CD8-positive, alpha-beta memory T cell (primary cell): ENCODE measurements at regions not wholly inside any gene's neighbourhood (a gene's known extent, or its start where the extent isn't known, plus 50 kb on each side); places are given as distances from the start of the nearest gene placed in this dataset.

Experiments used
- CTCF ChIA-PET: fragments of 350-600 bp; sonication (Branson Sonifier 250); formaldehyde crosslinking; loops from one replicate; lab custom pipeline; 2021; ENCODE audit warnings: antibody characterized with exemption; lab: Charles Lee
- POLR2A ChIA-PET: fragments of 350-600 bp; sonication (Branson Sonifier 250); formaldehyde crosslinking; loops from one replicate; lab custom pipeline; 2021; ENCODE audit warnings: antibody characterized with exemption; lab: Charles Lee
- DNase-seq, 5 donors: peaks; one replicate each; pipeline versions ENCODE4 v3.0.0 to v3.0.0-alpha.2; 2020 to 2022; ENCODE audit warnings: mixed read lengths in 1 of 5
- H3K27ac ChIP-seq: one replicate; pipeline ENCODE4 v1.7.0; 2013; ENCODE audit warnings: low read depth, mild to moderate bottlenecking, low read length, moderate library complexity
- H3K27me3 ChIP-seq: 2 replicates; pipeline ENCODE4 v1.7.0; 2013; ENCODE audit warnings: low read length, mild to moderate bottlenecking; ENCODE audit not compliant: insufficient read depth, poor library complexity, severe bottlenecking
- H3K36me3 ChIP-seq: 2 replicates; pipeline ENCODE4 v1.7.0; 2013; ENCODE audit warnings: mild to moderate bottlenecking, low read length, moderate library complexity; ENCODE audit not compliant: insufficient read depth
- H3K4me1 ChIP-seq: 2 replicates; pipeline ENCODE4 v1.7.0; 2013; ENCODE audit warnings: mild to moderate bottlenecking, low read length, moderate library complexity; ENCODE audit not compliant: insufficient read depth
- H3K4me3 ChIP-seq: 2 replicates; pipeline ENCODE4 v1.7.0; 2013; ENCODE audit warnings: mild to moderate bottlenecking, low read length
- H3K9me3 ChIP-seq: 2 replicates; pipeline ENCODE4 v1.7.0; 2013; ENCODE audit warnings: mild to moderate bottlenecking, low read length
- H3K27ac Mint-ChIP-seq, 8 donors: one replicate each; pipeline ENCODE4 v1.8.0; 2020 to 2021; ENCODE audit warnings: mixed read lengths in 8 of 8, mild to moderate bottlenecking in 6 of 8, inconsistent platforms in 3 of 8, moderate library complexity in 3 of 8
- H3K27me3 Mint-ChIP-seq, 2 donors: one replicate each; pipeline ENCODE4 v1.8.0; 2020 to 2021; ENCODE audit warnings: mixed read lengths in 2 of 2, mild to moderate bottlenecking in 1 of 2, moderate library complexity in 1 of 2
- H3K36me3 Mint-ChIP-seq, 3 donors: one replicate each; pipeline ENCODE4 v1.8.0; 2020 to 2021; ENCODE audit warnings: mixed read lengths in 3 of 3, inconsistent platforms in 1 of 3, mild to moderate bottlenecking in 1 of 3
- H3K4me1 Mint-ChIP-seq, 3 donors: one replicate each; pipeline ENCODE4 v1.8.0; 2020 to 2021; ENCODE audit warnings: mixed read lengths in 3 of 3, inconsistent platforms in 1 of 3, mild to moderate bottlenecking in 1 of 3
- H3K4me3 Mint-ChIP-seq, 7 donors: one replicate each; pipeline ENCODE4 v1.8.0; 2020 to 2021; ENCODE audit warnings: mixed read lengths in 7 of 7, mild to moderate bottlenecking in 6 of 7, moderate library complexity in 4 of 7, inconsistent platforms in 2 of 7
- H3K9me3 Mint-ChIP-seq, 5 donors: one replicate each; pipeline ENCODE4 v1.8.0; 2020 to 2022; ENCODE audit warnings: mixed read lengths in 5 of 5, mild to moderate bottlenecking in 3 of 5, moderate library complexity in 2 of 5, inconsistent platforms in 1 of 5

DNA sequence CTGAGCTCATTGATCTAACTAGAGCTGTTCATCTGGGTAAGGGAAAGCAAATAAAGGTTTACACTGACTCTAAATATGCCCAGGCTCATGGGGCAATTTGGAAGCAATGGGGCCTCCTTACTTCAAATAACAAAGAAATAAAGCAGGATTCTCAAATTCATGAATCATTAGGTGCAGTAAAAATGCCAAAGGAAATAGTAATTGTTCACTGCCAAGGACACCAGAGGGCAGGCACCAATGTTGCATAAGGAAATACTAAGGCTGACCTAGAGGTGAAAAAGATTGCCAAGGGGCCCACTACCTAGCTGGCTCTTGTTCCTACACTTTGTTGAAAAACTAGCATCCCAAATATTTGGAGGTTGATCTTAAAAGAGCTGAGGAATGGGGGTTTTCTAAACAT is 1686.7 kb upstream of the MIR17HG start:
- DNase-seq = no peak
- Histone ChIP-seq H3K27ac (no peak overlapping the region), H3K9me3 (no peaks in the 10 kb centered on the region), H3K36me3 (no peaks in the 10 kb centered on the region), H3K27me3 (no peaks in the 10 kb centered on the region), H3K4me3 (no peak overlapping the region), H3K4me1 (no peaks in the 10 kb centered on the region)
- Mint-ChIP-seq H3K4me3 (no peak overlapping the region), H3K9me3 (peaks cover 4 to 28% (median 14%) of the 10 kb centered on the region in 5 donors), H3K36me3 (no peaks in the 10 kb centered on the region), H3K27me3 (no peaks in the 10 kb centered on the region), H3K27ac (no peak overlapping the region), H3K4me1 (no peaks in the 10 kb centered on the region)
- CTCF ChIA-PET = no interaction called here
- POLR2A ChIA-PET = no interaction called here

DNA sequence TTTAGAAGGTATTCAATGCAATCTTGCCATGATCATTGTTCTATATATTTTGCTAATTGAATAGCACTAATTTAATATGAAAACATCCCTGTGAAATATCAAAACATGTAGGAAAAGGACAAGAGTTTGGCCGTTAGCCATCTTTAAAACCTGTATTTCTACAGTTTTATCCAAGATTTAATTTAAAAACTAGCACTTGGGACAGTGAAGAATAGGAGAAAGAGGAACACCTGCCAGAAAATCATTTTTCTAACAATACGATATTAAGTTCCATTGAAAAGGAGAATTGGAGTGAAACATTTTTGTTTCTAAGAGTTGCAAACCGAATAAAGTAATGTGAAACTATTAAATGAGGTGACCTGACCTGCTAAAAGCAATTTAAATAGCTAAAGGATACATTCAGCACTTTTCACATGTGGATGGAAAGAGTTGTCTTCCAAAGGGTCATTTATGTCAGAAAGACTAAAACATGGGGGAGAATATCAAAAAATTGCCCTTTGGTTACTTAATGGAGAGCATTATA is 1673.6 kb upstream of the MIR17HG start:
- Histone ChIP-seq H3K36me3 (no peaks in the 10 kb centered on the region), H3K4me3 (no peak overlapping the region), H3K27ac (no peak overlapping the region), H3K27me3 (no peaks in the 10 kb centered on the region), H3K9me3 (no peaks in the 10 kb centered on the region), H3K4me1 (no peaks in the 10 kb centered on the region)
- ChIA-PET CTCF (no interaction called here), POLR2A (no interaction called here)
- no peak for DNase-seq
- H3K36me3 Mint-ChIP-seq = no peaks in the 10 kb centered on the region
- H3K27ac Mint-ChIP-seq = no peak overlapping the region
- no peaks in the 10 kb centered on the region for H3K4me1 Mint-ChIP-seq
- peaks cover 0 to 22% (median 3%) of the 10 kb centered on the region in 5 donors for H3K9me3 Mint-ChIP-seq
- H3K27me3 Mint-ChIP-seq = no peaks in the 10 kb centered on the region
- no peak overlapping the region for H3K4me3 Mint-ChIP-seq

DNA sequence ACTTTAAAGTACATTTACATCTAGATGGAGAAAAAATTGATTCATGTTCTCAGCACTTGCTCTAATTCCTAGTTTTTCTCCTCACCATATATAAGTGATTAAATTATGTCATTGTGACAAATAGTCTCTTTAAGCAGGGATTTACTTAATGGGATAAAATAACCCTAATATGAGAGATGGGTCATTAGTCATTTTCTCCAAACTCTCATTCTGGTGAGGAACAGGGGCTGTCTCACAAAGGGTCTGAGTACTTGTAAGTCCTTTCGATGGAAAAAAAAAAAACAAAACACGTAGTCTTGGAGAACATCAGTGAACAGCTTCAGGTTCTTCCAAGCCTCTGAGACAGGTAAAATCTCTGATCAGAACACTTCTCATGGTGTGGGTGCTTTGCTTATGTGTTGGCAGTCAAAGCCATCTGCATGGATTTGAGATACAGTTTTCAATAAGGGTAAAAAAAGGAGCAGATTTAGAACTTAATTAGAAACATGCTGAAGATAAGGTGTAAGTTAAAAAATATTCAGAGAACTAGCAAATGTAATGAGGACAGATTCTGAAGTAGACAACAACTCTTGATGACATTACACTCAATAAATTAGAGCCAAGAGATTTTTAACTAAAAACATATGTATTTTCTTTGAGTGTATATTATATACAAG is 1668.9 kb upstream of the MIR17HG start:
- Histone ChIP-seq H3K4me3 (no peak overlapping the region), H3K9me3 (no peaks in the 10 kb centered on the region), H3K27ac (no peak overlapping the region), H3K4me1 (no peaks in the 10 kb centered on the region), H3K36me3 (no peaks in the 10 kb centered on the region), H3K27me3 (no peaks in the 10 kb centered on the region)
- H3K27me3 Mint-ChIP-seq = no peaks in the 10 kb centered on the region
- H3K4me3 Mint-ChIP-seq = no peak overlapping the region
- ChIA-PET CTCF (no interaction called here), POLR2A (no interaction called here)
- peaks cover 0 to 12% (median 4%) of the 10 kb centered on the region in 5 donors for H3K9me3 Mint-ChIP-seq
- no peak overlapping the region for H3K27ac Mint-ChIP-seq
- H3K4me1 Mint-ChIP-seq = no peaks in the 10 kb centered on the region
- no peaks in the 10 kb centered on the region for H3K36me3 Mint-ChIP-seq
- DNase-seq = no peak

DNA sequence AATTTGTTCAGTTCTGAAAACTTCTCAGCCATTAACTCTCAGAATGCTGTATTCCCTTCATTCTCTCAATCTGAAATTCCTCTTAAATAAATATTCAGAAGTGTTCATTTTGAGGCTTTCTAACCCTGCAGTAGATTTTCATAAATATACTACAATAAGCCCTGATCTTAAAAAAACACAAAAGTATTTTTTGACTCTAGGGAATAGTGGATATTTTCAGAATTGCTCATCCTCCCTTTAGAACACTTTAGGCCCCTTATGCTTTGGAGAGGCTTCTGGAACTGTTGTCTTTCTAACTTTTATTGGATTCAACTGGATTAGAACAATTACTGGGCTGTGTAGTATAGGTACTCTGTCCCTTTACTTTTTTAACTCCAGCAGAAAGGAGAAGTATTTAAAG is 1662.6 kb upstream of the MIR17HG start:
- POLR2A ChIA-PET = no interaction called here
- Mint-ChIP-seq H3K4me1 (no peaks in the 10 kb centered on the region), H3K36me3 (no peaks in the 10 kb centered on the region), H3K9me3 (peaks cover 5 to 16% (median 13%) of the 10 kb centered on the region in 5 donors), H3K27ac (no peak overlapping the region), H3K27me3 (no peaks in the 10 kb centered on the region), H3K4me3 (no peak overlapping the region)
- H3K36me3 ChIP-seq = no peaks in the 10 kb centered on the region
- H3K9me3 ChIP-seq = no peaks in the 10 kb centered on the region
- no peaks in the 10 kb centered on the region for H3K4me1 ChIP-seq
- no peak overlapping the region for H3K27ac ChIP-seq
- no peak for DNase-seq
- CTCF ChIA-PET = no interaction called here
- H3K4me3 ChIP-seq = no peak overlapping the region
- H3K27me3 ChIP-seq = no peaks in the 10 kb centered on the region

DNA sequence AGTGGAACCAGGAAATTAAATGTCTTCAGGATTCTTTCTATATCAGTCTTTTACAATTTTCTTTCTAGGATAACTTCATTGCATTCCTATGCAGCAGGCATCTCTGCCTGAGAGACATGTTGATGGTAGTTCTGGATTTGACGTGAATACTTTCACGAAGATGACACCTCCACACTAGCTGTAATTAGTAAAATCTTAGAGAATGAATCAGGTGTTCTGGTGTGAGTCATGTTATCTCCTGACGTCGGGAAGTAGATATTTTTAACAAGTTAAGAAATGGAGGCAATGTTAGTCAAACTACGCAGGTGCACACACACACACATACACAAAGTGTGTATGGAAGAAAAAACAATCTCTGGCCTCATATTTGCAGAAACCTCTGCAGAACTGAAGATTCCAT is 1661.3 kb upstream of the MIR17HG start:
- H3K4me3 ChIP-seq = no peak overlapping the region
- H3K4me1 Mint-ChIP-seq = no peaks in the 10 kb centered on the region
- no peaks in the 10 kb centered on the region for H3K27me3 Mint-ChIP-seq
- H3K36me3 Mint-ChIP-seq = peaks cover 0 to 2% (median 0%) of the 10 kb centered on the region in 3 donors
- H3K9me3 Mint-ChIP-seq = peaks cover under 1 to 19% (median 12%) of the 10 kb centered on the region in 5 donors
- H3K4me1 ChIP-seq = no peaks in the 10 kb centered on the region
- no peaks in the 10 kb centered on the region for H3K36me3 ChIP-seq
- no peak for DNase-seq
- H3K4me3 Mint-ChIP-seq = no peak overlapping the region
- no peak overlapping the region for H3K27ac ChIP-seq
- no peak overlapping the region for H3K27ac Mint-ChIP-seq
- H3K27me3 ChIP-seq = no peaks in the 10 kb centered on the region
- ChIA-PET POLR2A (no interaction called here), CTCF (no interaction called here)
- H3K9me3 ChIP-seq = no peaks in the 10 kb centered on the region

DNA sequence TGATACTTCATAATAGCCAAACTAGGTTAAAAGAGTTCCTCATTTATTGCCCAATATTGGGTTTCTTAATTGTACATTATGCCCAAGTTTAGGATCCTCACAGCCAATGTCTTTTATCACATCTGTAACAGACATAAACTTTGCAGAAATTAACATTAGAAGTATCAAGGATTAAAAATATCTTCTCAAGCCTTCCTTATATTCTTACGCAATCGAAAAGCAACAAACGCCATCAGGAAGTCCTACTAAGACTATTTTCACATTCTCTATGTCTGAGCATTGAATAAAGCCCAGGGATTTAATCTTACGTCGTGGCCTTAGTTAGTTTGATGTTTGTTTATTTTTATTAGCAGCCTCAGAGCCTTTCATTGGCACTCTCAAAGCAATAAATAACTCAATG is 1660.4 kb upstream of the MIR17HG start:
- Histone ChIP-seq H3K36me3 (no peaks in the 10 kb centered on the region), H3K4me3 (no peak overlapping the region), H3K27ac (no peak overlapping the region), H3K4me1 (no peaks in the 10 kb centered on the region), H3K9me3 (no peaks in the 10 kb centered on the region), H3K27me3 (no peaks in the 10 kb centered on the region)
- ChIA-PET CTCF (no interaction called here), POLR2A (no interaction called here)
- H3K4me1 Mint-ChIP-seq = no peaks in the 10 kb centered on the region
- no peak overlapping the region for H3K4me3 Mint-ChIP-seq
- no peak for DNase-seq
- peaks cover 0 to 2% (median 0%) of the 10 kb centered on the region in 3 donors for H3K36me3 Mint-ChIP-seq
- peaks cover 2 to 25% (median 12%) of the 10 kb centered on the region in 5 donors for H3K9me3 Mint-ChIP-seq
- H3K27ac Mint-ChIP-seq = no peak overlapping the region
- no peaks in the 10 kb centered on the region for H3K27me3 Mint-ChIP-seq

DNA sequence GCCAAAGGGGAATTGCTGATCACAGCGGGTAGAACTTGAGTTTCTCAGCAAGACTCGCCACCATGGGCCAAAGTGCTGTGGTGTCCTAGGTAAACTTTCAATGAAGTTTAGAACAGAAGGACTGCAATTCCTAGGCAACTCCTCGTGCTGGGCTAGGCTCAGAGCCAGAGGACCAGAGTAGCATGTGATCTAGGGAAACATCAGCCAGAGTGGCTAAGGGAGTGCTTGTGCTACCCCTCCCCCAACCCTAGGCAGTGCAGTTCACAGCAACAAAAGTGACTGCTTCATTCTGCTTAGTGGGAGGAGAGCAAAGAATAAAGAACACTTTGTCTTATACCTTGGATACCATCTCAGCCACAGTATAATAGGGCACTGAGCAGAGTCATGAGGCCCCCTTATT is 1658.6 kb upstream of the MIR17HG start:
- POLR2A ChIA-PET = no interaction called here
- H3K27ac ChIP-seq = no peak overlapping the region
- no peak for DNase-seq
- H3K4me3 ChIP-seq = no peak overlapping the region
- Mint-ChIP-seq H3K27ac (peak overlapping the region in 1 of 8 donors; percentile 77), H3K9me3 (peaks cover 2 to 32% (median 12%) of the 10 kb centered on the region in 5 donors), H3K27me3 (no peaks in the 10 kb centered on the region), H3K4me1 (no peaks in the 10 kb centered on the region), H3K36me3 (peaks cover 0 to 2% (median 0%) of the 10 kb centered on the region in 3 donors), H3K4me3 (no peak overlapping the region)
- H3K36me3 ChIP-seq = no peaks in the 10 kb centered on the region
- no peaks in the 10 kb centered on the region for H3K4me1 ChIP-seq
- H3K9me3 ChIP-seq = no peaks in the 10 kb centered on the region
- CTCF ChIA-PET = no interaction called here
- no peaks in the 10 kb centered on the region for H3K27me3 ChIP-seq

DNA sequence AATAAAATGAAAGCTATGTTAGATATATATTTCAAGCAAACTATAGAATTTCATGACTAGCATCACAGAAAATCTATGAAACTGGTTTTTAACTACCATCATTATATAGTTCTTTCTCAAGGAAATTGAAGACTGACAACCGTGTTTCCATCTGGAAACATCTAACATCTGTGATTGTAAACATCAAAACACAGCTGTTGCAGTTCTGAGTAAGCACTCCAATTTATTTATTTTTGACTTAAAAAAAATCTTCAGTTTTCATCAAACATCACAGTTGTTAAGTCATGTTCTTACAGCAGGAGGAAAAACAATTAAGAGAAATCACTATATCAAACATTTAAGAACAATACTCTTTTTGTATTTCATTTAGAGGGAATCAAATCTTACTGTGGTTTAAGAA is 1653.0 kb upstream of the MIR17HG start:
- peaks cover 0 to 2% (median 0%) of the 10 kb centered on the region in 3 donors for H3K36me3 Mint-ChIP-seq
- ChIA-PET CTCF (no interaction called here), POLR2A (no interaction called here)
- Histone ChIP-seq H3K4me1 (no peaks in the 10 kb centered on the region), H3K36me3 (no peaks in the 10 kb centered on the region), H3K27me3 (no peaks in the 10 kb centered on the region), H3K4me3 (no peak overlapping the region), H3K9me3 (no peaks in the 10 kb centered on the region), H3K27ac (no peak overlapping the region)
- no peaks in the 10 kb centered on the region for H3K27me3 Mint-ChIP-seq
- no peak for DNase-seq
- no peaks in the 10 kb centered on the region for H3K4me1 Mint-ChIP-seq
- peaks cover 0 to 31% (median 7%) of the 10 kb centered on the region in 5 donors for H3K9me3 Mint-ChIP-seq
- no peak overlapping the region for H3K27ac Mint-ChIP-seq
- H3K4me3 Mint-ChIP-seq = no peak overlapping the region
